H9 (cell line): ENCODE measurements at regions not wholly inside any gene's neighbourhood (a gene's known extent, or its start where the extent isn't known, plus 50 kb on each side); places are given as distances from the start of the nearest gene placed in this dataset.
"Not testable (repeated sequence)": the region's sequence is repeated elsewhere in the genome, so short reads cannot be mapped to it uniquely, and the experiment has no call there.

Experiments
- DNase-seq: peaks from one replicate; pipeline ENCODE4 v3.0.0-alpha.2; 2017
- H2AFZ ChIP-seq: one replicate; pipeline ENCODE4 v1.6.1; 2013; ENCODE audit warnings: mild to moderate bottlenecking, low read length, control low read depth, moderate library complexity
- H2AK5ac ChIP-seq: 2 replicates; pipeline ENCODE4 v1.6.1; 2013; ENCODE audit warnings: low read length, control low read depth, mixed read lengths; ENCODE audit not compliant: insufficient read length
- H2BK120ac ChIP-seq: one replicate; pipeline ENCODE4 v1.6.1; 2013; ENCODE audit warnings: low read depth, mild to moderate bottlenecking, low read length, control low read depth, inconsistent platforms; ENCODE audit not compliant: poor library complexity, severe bottlenecking
- H2BK12ac ChIP-seq: 2 replicates; pipeline ENCODE4 v1.6.1; 2013; ENCODE audit warnings: low read length, control low read depth, mixed read lengths, low read depth; ENCODE audit not compliant: insufficient read length
- H2BK15ac ChIP-seq: 2 replicates; pipeline ENCODE4 v1.6.1; 2013; ENCODE audit warnings: low read depth, low read length, control low read depth
- H2BK20ac ChIP-seq: one replicate; pipeline ENCODE4 v1.6.1; 2013; ENCODE audit warnings: low read depth, mild to moderate bottlenecking, low read length, control low read depth, inconsistent platforms; ENCODE audit not compliant: poor library complexity, severe bottlenecking
- H2BK5ac ChIP-seq: 2 replicates; pipeline ENCODE4 v1.6.1; 2013; ENCODE audit warnings: low read length, control low read depth, mixed read lengths; ENCODE audit not compliant: insufficient read length
- H3K14ac ChIP-seq: 2 replicates; pipeline ENCODE4 v1.6.1; 2013; ENCODE audit warnings: low read length, control low read depth; ENCODE audit not compliant: insufficient read depth
- H3K18ac ChIP-seq: 2 replicates; pipeline ENCODE4 v1.6.1; 2013; ENCODE audit warnings: low read depth, mild to moderate bottlenecking, mixed read lengths, low read length, control low read depth; ENCODE audit not compliant: insufficient read length
- H3K23ac ChIP-seq: 2 replicates; pipeline ENCODE4 v1.6.1; 2013; ENCODE audit warnings: low read length, control low read depth, mixed read lengths, low read depth; ENCODE audit not compliant: insufficient read length
- H3K23me2 ChIP-seq: 2 replicates; pipeline ENCODE4 v1.6.1; 2013; ENCODE audit warnings: low read depth, mild to moderate bottlenecking, mixed read lengths, low read length, control low read depth; ENCODE audit not compliant: insufficient read length, poor library complexity, severe bottlenecking
- H3K27ac ChIP-seq: 2 replicates; pipeline ENCODE4 v1.5.1; 2013; ENCODE audit warnings: low read length, control low read depth, mixed read lengths, low read depth; ENCODE audit not compliant: insufficient read length
- H3K27me3 ChIP-seq: 2 replicates; pipeline ENCODE4 v1.6.1; 2013; ENCODE audit warnings: low read length, control low read depth, inconsistent platforms; ENCODE audit not compliant: insufficient read depth
- H3K4ac ChIP-seq: 2 replicates; pipeline ENCODE4 v1.6.1; 2013; ENCODE audit warnings: low read depth, mild to moderate bottlenecking, control low read depth, inconsistent platforms, low read length, moderate library complexity
- H3K4me1 ChIP-seq: 2 replicates; pipeline ENCODE4 v1.6.1; 2013; ENCODE audit warnings: low read length, control low read depth, inconsistent platforms; ENCODE audit not compliant: insufficient read depth
- H3K4me2 ChIP-seq: 2 replicates; pipeline ENCODE4 v1.6.1; 2013; ENCODE audit warnings: low read length, control low read depth, mixed read lengths; ENCODE audit not compliant: insufficient read length, insufficient read depth
- H3K56ac ChIP-seq: 2 replicates; pipeline ENCODE4 v1.6.1; 2013; ENCODE audit warnings: low read depth, mild to moderate bottlenecking, mixed read lengths, low read length, control low read depth; ENCODE audit not compliant: insufficient read length
- H3K79me1 ChIP-seq: 2 replicates; pipeline ENCODE4 v1.6.1; 2013; ENCODE audit warnings: low read depth, mild to moderate bottlenecking, moderate library complexity, low read length, control low read depth, inconsistent platforms; ENCODE audit not compliant: insufficient read depth, poor library complexity, severe bottlenecking
- H3K79me2 ChIP-seq: 2 replicates; pipeline ENCODE4 v1.6.1; 2013; ENCODE audit warnings: low read length, control low read depth, inconsistent platforms; ENCODE audit not compliant: insufficient read depth
- H3K9ac ChIP-seq: 2 replicates; pipeline ENCODE4 v1.6.1; 2013; ENCODE audit warnings: low read length, control low read depth, mixed read lengths; ENCODE audit not compliant: insufficient read length; ENCODE audit errors: extremely low read depth
- H3K9me3 ChIP-seq: one replicate; pipeline ENCODE4 v1.6.1; 2013; ENCODE audit warnings: low read depth, low read length, inconsistent platforms; ENCODE audit not compliant: control insufficient read depth
- H3T11ph ChIP-seq: one replicate; pipeline ENCODE4 v1.6.1; 2013; ENCODE audit warnings: mild to moderate bottlenecking, low read length, control low read depth, inconsistent platforms
- H4K20me1 ChIP-seq: one replicate; pipeline ENCODE4 v1.6.1; 2013; ENCODE audit not compliant: control insufficient read depth, insufficient read length, insufficient read depth
- H4K5ac ChIP-seq: 2 replicates; pipeline ENCODE4 v1.6.1; 2013; ENCODE audit warnings: low read depth, mild to moderate bottlenecking, mixed read lengths, low read length, control low read depth; ENCODE audit not compliant: insufficient read length
- H4K8ac ChIP-seq: replicated peaks from 2 replicates; pipeline ENCODE4 v1.6.1; 2013; ENCODE audit warnings: low read length, control low read depth, mixed read lengths, low read depth; ENCODE audit not compliant: insufficient read length
- H4K91ac ChIP-seq: 2 replicates; pipeline ENCODE4 v1.6.1; 2013; ENCODE audit warnings: low read depth, mild to moderate bottlenecking, moderate library complexity, mixed read lengths, low read length, control low read depth; ENCODE audit not compliant: insufficient read length
- H3K27ac Mint-ChIP-seq, 3 experiments: 2 replicates in 2 of 3; 3 replicates in 1 of 3; pipeline ENCODE4 v1.8.0; 2020 to 2021; ENCODE audit warnings: mixed read lengths in 3 of 3, mild to moderate bottlenecking in 1 of 3, moderate library complexity in 1 of 3
- H3K27me3 Mint-ChIP-seq: 2 replicates; pipeline ENCODE4 v1.8.0; 2021; ENCODE audit warnings: low read depth, mild to moderate bottlenecking, moderate library complexity, mixed read lengths
- H3K36me3 Mint-ChIP-seq, 3 experiments: 2 replicates in 2 of 3; 3 replicates in 1 of 3; pipeline ENCODE4 v1.8.0; 2020 to 2021; ENCODE audit warnings: low read depth in 3 of 3, mixed read lengths in 3 of 3; ENCODE audit not compliant: insufficient read depth in 1 of 3
- H3K4me1 Mint-ChIP-seq, 2 experiments: 2 replicates each; pipeline ENCODE4 v1.8.0; 2020; ENCODE audit warnings: mixed read lengths in 2 of 2
- H3K4me3 Mint-ChIP-seq, 2 experiments: 2 replicates in 1 of 2; 3 replicates in 1 of 2; pipeline ENCODE4 v1.8.0; 2020 to 2021; ENCODE audit warnings: mild to moderate bottlenecking in 2 of 2, mixed read lengths in 2 of 2, moderate library complexity in 1 of 2
- H3K9me3 Mint-ChIP-seq, 2 experiments: 2 replicates in 1 of 2; 3 replicates in 1 of 2; pipeline ENCODE4 v1.8.0; 2020; ENCODE audit warnings: mild to moderate bottlenecking in 2 of 2, mixed read lengths in 2 of 2, moderate library complexity in 1 of 2
- WGBS: extraction: QIAGEN DNeasy Blood & Tissue Kit; methylation state at CpG from one replicate; pipeline ENCODE4 v1.1.7; 2013; ENCODE audit warnings: missing lambda C conversion rate, low lambda C conversion rate, mixed read lengths; ENCODE audit not compliant: insufficient read length; ENCODE audit errors: extremely low coverage; 5-methylcytosine and 5-hydroxymethylcytosine counted together
- TF ChIP-seq, protein P1 (sequence below): fragments of 200-600 bp; sonication (generic); conservative IDR thresholded peaks from 3 replicates; pipeline ENCODE4 v1.8.0; 2021; ENCODE audit warnings: antibody characterized with exemption, mild to moderate bottlenecking

- Histone ChIP-seq H3K14ac (no peak overlapping the region), H2BK12ac (no peak overlapping the region), H3K23me2 (no peaks in the 10 kb centered on the region), H3K4ac (no peak overlapping the region), H3K56ac (no peak overlapping the region), H3K9ac (no peak overlapping the region), H3K18ac (no peak overlapping the region), H4K5ac (no peak overlapping the region), H2BK20ac (no peak overlapping the region), H3K27me3 (no peaks in the 10 kb centered on the region), H2BK15ac (no peak overlapping the region), H3K4me2 (no peak overlapping the region), H4K20me1 (no peaks in the 10 kb centered on the region), H2BK120ac (no peak overlapping the region), H2BK5ac (no peak overlapping the region), H2AFZ (no peak overlapping the region), H3K27ac (no peak overlapping the region), H4K91ac (no peak overlapping the region), H3K79me2 (no peaks in the 10 kb centered on the region), H4K8ac (no peak overlapping the region), H2AK5ac (no peak overlapping the region), H3K4me1 (no peaks in the 10 kb centered on the region), H3K9me3 (no peaks in the 10 kb centered on the region), H3T11ph (no peak overlapping the region), H3K79me1 (no peaks in the 10 kb centered on the region), H3K23ac (no peak overlapping the region)
- DNase-seq, result no peak
- Mint-ChIP-seq H3K4me3 (no peak overlapping the region), H3K9me3 (no peaks in the 10 kb centered on the region), H3K36me3 (no peaks in the 10 kb centered on the region), H3K4me1 (peaks cover 0 to 5% of the 10 kb centered on the region in 2 experiments; a peak in 2 of 4 replicates), H3K27me3 (no peaks in the 10 kb centered on the region), H3K27ac (no peak overlapping the region)
- WGBS, result no CpG with 5 or more reads among the region's 2 CpGs
- TF ChIP-seq, protein P1, sequence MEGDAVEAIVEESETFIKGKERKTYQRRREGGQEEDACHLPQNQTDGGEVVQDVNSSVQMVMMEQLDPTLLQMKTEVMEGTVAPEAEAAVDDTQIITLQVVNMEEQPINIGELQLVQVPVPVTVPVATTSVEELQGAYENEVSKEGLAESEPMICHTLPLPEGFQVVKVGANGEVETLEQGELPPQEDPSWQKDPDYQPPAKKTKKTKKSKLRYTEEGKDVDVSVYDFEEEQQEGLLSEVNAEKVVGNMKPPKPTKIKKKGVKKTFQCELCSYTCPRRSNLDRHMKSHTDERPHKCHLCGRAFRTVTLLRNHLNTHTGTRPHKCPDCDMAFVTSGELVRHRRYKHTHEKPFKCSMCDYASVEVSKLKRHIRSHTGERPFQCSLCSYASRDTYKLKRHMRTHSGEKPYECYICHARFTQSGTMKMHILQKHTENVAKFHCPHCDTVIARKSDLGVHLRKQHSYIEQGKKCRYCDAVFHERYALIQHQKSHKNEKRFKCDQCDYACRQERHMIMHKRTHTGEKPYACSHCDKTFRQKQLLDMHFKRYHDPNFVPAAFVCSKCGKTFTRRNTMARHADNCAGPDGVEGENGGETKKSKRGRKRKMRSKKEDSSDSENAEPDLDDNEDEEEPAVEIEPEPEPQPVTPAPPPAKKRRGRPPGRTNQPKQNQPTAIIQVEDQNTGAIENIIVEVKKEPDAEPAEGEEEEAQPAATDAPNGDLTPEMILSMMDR, result no peak
Observed at GRCh38 chr13:54563286-54563685, 1534.7 kb downstream of the OLFM4 start.

DNA sequence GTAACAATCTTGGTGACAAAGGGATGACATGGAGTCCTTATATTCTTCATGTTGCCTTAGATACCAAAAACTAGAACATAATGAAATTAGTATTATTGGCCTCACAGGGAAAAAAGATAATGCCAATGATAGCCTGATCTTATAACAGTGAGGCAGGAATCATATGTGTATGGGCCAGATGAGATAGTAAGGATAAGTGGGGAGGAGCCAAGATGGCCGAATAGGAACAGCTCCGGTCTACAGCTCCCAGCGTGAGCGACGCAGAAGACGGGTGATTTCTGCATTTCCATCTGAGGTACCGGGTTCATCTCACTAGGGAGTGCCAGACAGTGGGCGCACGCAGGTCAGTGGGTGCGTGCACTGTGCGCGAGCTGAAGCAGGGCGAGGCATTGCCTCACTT, 1543.4 kb downstream of the OLFM4 start:
- peak overlapping the region; percentile 1 for H2BK120ac ChIP-seq
- H3K79me1 ChIP-seq, H2BK5ac ChIP-seq, H4K91ac ChIP-seq, H2AFZ ChIP-seq, H3K36me3 Mint-ChIP-seq, DNase-seq, H3K4me2 ChIP-seq, H3K27me3 Mint-ChIP-seq, H3K9me3 Mint-ChIP-seq, H3K79me2 ChIP-seq, H3K27ac ChIP-seq, H3K9ac ChIP-seq, H3K4me1 ChIP-seq, H3K4me1 Mint-ChIP-seq, H3K9me3 ChIP-seq, H3K18ac ChIP-seq, H2BK15ac ChIP-seq, H3K23ac ChIP-seq, H3K27me3 ChIP-seq, H3K56ac ChIP-seq, H3K23me2 ChIP-seq, H2BK20ac ChIP-seq, H3K4ac ChIP-seq, H4K8ac ChIP-seq, H2BK12ac ChIP-seq, H3T11ph ChIP-seq, H3K14ac ChIP-seq, H4K5ac ChIP-seq, H2AK5ac ChIP-seq, H4K20me1 ChIP-seq: not testable (repeated sequence)
- Mint-ChIP-seq H3K4me3 (peak overlapping the region; percentile 65; a peak in 4 of 5 replicates), H3K27ac (peak overlapping the region in 1 of 3 experiments; percentile 96; a peak in 2 of 7 replicates)
- no CpG with 5 or more reads among the region's 13 CpGs for WGBS
